DOHH2 (cell line): ENCODE measurements at regions not wholly inside any gene's neighbourhood (a gene's known extent, or its start where the extent isn't known, plus 50 kb on each side); places are given as distances from the start of the nearest gene placed in this dataset.

Experiments used
- EZH2phosphoT487 ChIP-seq: fragments of 200-600 bp; sonication (generic); IDR thresholded peaks from 2 replicates; pipeline ENCODE4 v1.6.1; 2017; ENCODE audit warnings: borderline replicate concordance, mild to moderate bottlenecking, antibody characterized with exemption, low read length, moderate library complexity, mixed read lengths
- TF ChIP-seq, protein P1 (sequence below): fragments of 200-600 bp; sonication (generic); IDR thresholded peaks from one replicate; pipeline ENCODE4 v1.5.1; 2014; ENCODE audit warnings: antibody characterized with exemption, mild to moderate bottlenecking, low read depth, low read length; ENCODE audit not compliant: poor library complexity, severe bottlenecking

- TF ChIP-seq, protein P1, sequence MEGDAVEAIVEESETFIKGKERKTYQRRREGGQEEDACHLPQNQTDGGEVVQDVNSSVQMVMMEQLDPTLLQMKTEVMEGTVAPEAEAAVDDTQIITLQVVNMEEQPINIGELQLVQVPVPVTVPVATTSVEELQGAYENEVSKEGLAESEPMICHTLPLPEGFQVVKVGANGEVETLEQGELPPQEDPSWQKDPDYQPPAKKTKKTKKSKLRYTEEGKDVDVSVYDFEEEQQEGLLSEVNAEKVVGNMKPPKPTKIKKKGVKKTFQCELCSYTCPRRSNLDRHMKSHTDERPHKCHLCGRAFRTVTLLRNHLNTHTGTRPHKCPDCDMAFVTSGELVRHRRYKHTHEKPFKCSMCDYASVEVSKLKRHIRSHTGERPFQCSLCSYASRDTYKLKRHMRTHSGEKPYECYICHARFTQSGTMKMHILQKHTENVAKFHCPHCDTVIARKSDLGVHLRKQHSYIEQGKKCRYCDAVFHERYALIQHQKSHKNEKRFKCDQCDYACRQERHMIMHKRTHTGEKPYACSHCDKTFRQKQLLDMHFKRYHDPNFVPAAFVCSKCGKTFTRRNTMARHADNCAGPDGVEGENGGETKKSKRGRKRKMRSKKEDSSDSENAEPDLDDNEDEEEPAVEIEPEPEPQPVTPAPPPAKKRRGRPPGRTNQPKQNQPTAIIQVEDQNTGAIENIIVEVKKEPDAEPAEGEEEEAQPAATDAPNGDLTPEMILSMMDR = no peak
- TF ChIP-seq EZH2phosphoT487 = no peak
These were observed 336.1 kb upstream of the PKDCC start for GRCh38 chr2:41711736-41712135.
